ENCODE measurements at regions not wholly inside any gene's neighbourhood (a gene's known extent, or its start where the extent isn't known, plus 50 kb on each side); places are given as distances from the start of the nearest gene placed in this dataset.

- Histone ChIP-seq H2BK15ac (ENCODE audit: low read depth, low read length) (no peak overlapping the region), H3K9me3 (ENCODE audit: control insufficient read depth, low read depth, low read length) (no peaks in the 10 kb centered on the region), H3K4me2 (ENCODE audit: insufficient read depth, insufficient read length, low read length) (peak overlapping the region; percentile 43), H2BK20ac (ENCODE audit: low read depth, low read length, poor library complexity, severe bottlenecking) (no peak overlapping the region), H2BK5ac (ENCODE audit: insufficient read length, low read length) (no peak overlapping the region), H3K27me3 (ENCODE audit: insufficient read depth, low read length) (no peaks in the 10 kb centered on the region), H4K8ac (replicated peaks; ENCODE audit: insufficient read length, low read depth, low read length) (no peak overlapping the region), H2AK5ac (ENCODE audit: insufficient read length, low read length) (no peak overlapping the region), H3K9ac (ENCODE audit: extremely low read depth, insufficient read length, low read length) (no peak overlapping the region), H3K4me1 (ENCODE audit: insufficient read depth, low read length) (no peaks in the 10 kb centered on the region; the same call in 1 of the 2 replicates), H2BK120ac (ENCODE audit: low read depth, low read length, poor library complexity, severe bottlenecking) (no peak overlapping the region), H3K14ac (ENCODE audit: insufficient read depth, low read length) (no peak overlapping the region; the same call in 1 of the 2 replicates), H4K91ac (ENCODE audit: insufficient read length, low read depth, low read length) (no peak overlapping the region), H3K18ac (ENCODE audit: insufficient read length, low read depth, low read length) (no peak overlapping the region), H2BK12ac (ENCODE audit: insufficient read length, low read depth, low read length) (no peak overlapping the region), H4K20me1 (ENCODE audit: control insufficient read depth, insufficient read depth, insufficient read length) (no peaks in the 10 kb centered on the region), H3T11ph (ENCODE audit: low read length) (no peak overlapping the region), H3K56ac (ENCODE audit: insufficient read length, low read depth, low read length) (no peak overlapping the region), H3K79me2 (ENCODE audit: insufficient read depth, low read length) (no peaks in the 10 kb centered on the region), H3K4ac (ENCODE audit: low read depth, low read length) (no peak overlapping the region), H4K5ac (ENCODE audit: insufficient read length, low read depth, low read length) (no peak overlapping the region), H3K23ac (ENCODE audit: insufficient read length, low read depth, low read length) (no peak overlapping the region), H3K79me1 (ENCODE audit: insufficient read depth, low read depth, low read length, poor library complexity, severe bottlenecking) (no peaks in the 10 kb centered on the region), H3K27ac (ENCODE audit: insufficient read length, low read depth, low read length) (peak overlapping the region; percentile 52), H2AFZ (ENCODE audit: low read length) (peak overlapping the region; percentile 56), H3K23me2 (ENCODE audit: insufficient read length, low read depth, low read length, poor library complexity, severe bottlenecking) (no peaks in the 10 kb centered on the region)
- Mint-ChIP-seq H3K4me3 (peak overlapping the region in 1 of 2 experiments; percentile 30; a peak in 1 of 5 replicates), H3K9me3 (no peaks in the 10 kb centered on the region), H3K27me3 (ENCODE audit: low read depth) (no peaks in the 10 kb centered on the region), H3K36me3 (ENCODE audit: insufficient read depth in 1 of 3, low read depth in 3 of 3) (no peaks in the 10 kb centered on the region), H3K4me1 (peaks cover 31% of the 10 kb centered on the region in 2 experiments), H3K27ac (peak overlapping the region; percentile 54 to 74 (median 56))
- no peak for TF ChIP-seq CTCF (conservative IDR thresholded peaks at IDR 0.05)
- no peak for DNase-seq
- no CpG with 5 or more reads among the region's 4 CpGs for WGBS (ENCODE audit: extremely low coverage, insufficient read length, low lambda C conversion rate)
Measured at GRCh38 chr17:63150994-63151464, 185.0 kb downstream of the TANC2 start.
